ENCODE measurements at regions not wholly inside any gene's neighbourhood (a gene's known extent, or its start where the extent isn't known, plus 50 kb on each side); places are given as distances from the start of the nearest gene placed in this dataset.

- DNase-seq (ENCODE audit: low read depth, low spot score) (no peak), FAIRE-seq (no peak)
- H3K27me3 ChIP-seq (ENCODE audit: control insufficient read depth in 2 of 2, insufficient read depth in 2 of 2, low read length in 2 of 2): no peaks in the 10 kb centered on the region
- ChIA-PET CTCF (no interaction called here), POLR2A (no interaction called here)
- no peaks in the 10 kb centered on the region for H3K9me1 ChIP-seq (replicated peaks; ENCODE audit: control insufficient read depth, extremely low read depth, insufficient read depth, low read length)
- no peak overlapping the region for H3K27ac ChIP-seq (ENCODE audit: insufficient read depth, low read depth, low read length)
- H3K9ac ChIP-seq (replicated peaks; ENCODE audit: extremely low read depth, insufficient read depth, low read length): no peak overlapping the region
- BruUV-seq (replicated peaks): no TSS peak
- H2AFZ ChIP-seq (ENCODE audit: low read depth, low read length): no peak overlapping the region
- TF ChIP-seq POLR2A (IDR thresholded peaks at IDR 0.05; ENCODE audit: low read depth, low read length) (no peak), MYC (IDR thresholded peaks at IDR 0.05; ENCODE audit: low read depth, low read length) (no peak), CTCF (IDR thresholded peaks at IDR 0.05; ENCODE audit: extremely low read depth in 1 of 2, insufficient read depth in 1 of 2, low read depth in 1 of 2, low read length in 2 of 2) (no peak), MAX (IDR thresholded peaks at IDR 0.05; ENCODE audit: insufficient read depth, insufficient read length) (no peak), GATA2 (IDR thresholded peaks at IDR 0.05; ENCODE audit: insufficient read depth, insufficient read length, low read depth, low read length) (no peak), FOS (IDR thresholded peaks at IDR 0.05; ENCODE audit: borderline replicate concordance, insufficient read depth, low read length) (no peak)
- no peaks in the 10 kb centered on the region for H3K36me3 ChIP-seq (ENCODE audit: control insufficient read depth in 2 of 2, extremely low read depth in 1 of 2, insufficient read depth in 2 of 2, low read length in 2 of 2)
- no peak overlapping the region for H3K4me2 ChIP-seq (ENCODE audit: insufficient read depth, low read length)
- no peaks in the 10 kb centered on the region for H3K9me3 ChIP-seq (replicated peaks; ENCODE audit: control insufficient read depth, insufficient read depth, low read length)
- H3K79me2 ChIP-seq (ENCODE audit: control insufficient read depth, insufficient read depth, low read length): no peaks in the 10 kb centered on the region
- no peaks in the 10 kb centered on the region for H4K20me1 ChIP-seq (replicated peaks; ENCODE audit: control insufficient read depth, extremely low read depth, insufficient read depth, low read length)
- no peak overlapping the region for H3K4me3 ChIP-seq (replicated peaks in 1 of 3; ENCODE audit: insufficient read depth in 1 of 3, low read depth in 1 of 3, low read length in 3 of 3)
- dilution Hi-C loops (cut with MboI; ENCODE audit: extremely low pct_ligation_motif_present, low sequenced_read_pairs) (no loop called here), intact Hi-C loops (cut with micrococcal nuclease) (no loop called here)
- no peaks in the 10 kb centered on the region for H3K4me1 ChIP-seq (ENCODE audit: control insufficient read depth, extremely low read depth, insufficient read depth, low read length)
These were observed 56.1 kb upstream of the NLGN4Y start for GRCh38 chrY:14468151-14468683.

GRCh38 chrY:14472421-14472820, 51.9 kb upstream of the NLGN4Y start:
- dilution Hi-C loops (cut with MboI; ENCODE audit: extremely low pct_ligation_motif_present, low sequenced_read_pairs) (no loop called here), intact Hi-C loops (cut with micrococcal nuclease) (no loop called here)
- H3K36me3 ChIP-seq (ENCODE audit: control insufficient read depth in 2 of 2, extremely low read depth in 1 of 2, insufficient read depth in 2 of 2, low read length in 2 of 2): no peaks in the 10 kb centered on the region
- H2AFZ ChIP-seq (ENCODE audit: low read depth, low read length): no peak overlapping the region
- no peaks in the 10 kb centered on the region for H3K9me3 ChIP-seq (replicated peaks; ENCODE audit: control insufficient read depth, insufficient read depth, low read length)
- H3K4me1 ChIP-seq (ENCODE audit: control insufficient read depth, extremely low read depth, insufficient read depth, low read length): no peaks in the 10 kb centered on the region
- no TSS peak for BruUV-seq (replicated peaks)
- no peak for DNase-seq (ENCODE audit: low read depth, low spot score)
- POLR2A ChIA-PET: no interaction called here
- no peak overlapping the region for H3K9ac ChIP-seq (replicated peaks; ENCODE audit: extremely low read depth, insufficient read depth, low read length)
- H3K79me2 ChIP-seq (ENCODE audit: control insufficient read depth, insufficient read depth, low read length): no peaks in the 10 kb centered on the region
- no peaks in the 10 kb centered on the region for H3K9me1 ChIP-seq (replicated peaks; ENCODE audit: control insufficient read depth, extremely low read depth, insufficient read depth, low read length)
- no peak for FAIRE-seq
- H3K27me3 ChIP-seq (ENCODE audit: control insufficient read depth in 2 of 2, insufficient read depth in 2 of 2, low read length in 2 of 2): no peaks in the 10 kb centered on the region
- H4K20me1 ChIP-seq (replicated peaks; ENCODE audit: control insufficient read depth, extremely low read depth, insufficient read depth, low read length): no peaks in the 10 kb centered on the region
- H3K4me3 ChIP-seq (replicated peaks in 1 of 3; ENCODE audit: insufficient read depth in 1 of 3, low read depth in 1 of 3, low read length in 3 of 3): no peak overlapping the region
- H3K27ac ChIP-seq (ENCODE audit: insufficient read depth, low read depth, low read length): no peak overlapping the region
- H3K4me2 ChIP-seq (ENCODE audit: insufficient read depth, low read length): no peak overlapping the region
- CTCF ChIA-PET: no interaction called here
- no peak for TF ChIP-seq GATA2 (IDR thresholded peaks at IDR 0.05; ENCODE audit: insufficient read depth, insufficient read length, low read depth, low read length)
- TF ChIP-seq EZH2 (IDR thresholded peaks at IDR 0.05; ENCODE audit: borderline replicate concordance, low read depth, low read length, severe bottlenecking): no peak
- no peak for TF ChIP-seq MAX (IDR thresholded peaks at IDR 0.05; ENCODE audit: insufficient read depth, insufficient read length)
- no peak for TF ChIP-seq POLR2A (IDR thresholded peaks at IDR 0.05; ENCODE audit: low read depth, low read length)
- no peak for TF ChIP-seq CTCF (IDR thresholded peaks at IDR 0.05; ENCODE audit: extremely low read depth in 1 of 2, insufficient read depth in 1 of 2, low read depth in 1 of 2, low read length in 2 of 2)
- no peak for TF ChIP-seq POLR2AphosphoS5 (IDR thresholded peaks at IDR 0.05; ENCODE audit: insufficient read depth, low read depth, low read length)
- TF ChIP-seq JUN (IDR thresholded peaks at IDR 0.05; ENCODE audit: borderline replicate concordance, insufficient read depth, insufficient read length, low read depth): no peak
- no peak for TF ChIP-seq MYC (IDR thresholded peaks at IDR 0.05; ENCODE audit: low read depth, low read length)
- TF ChIP-seq FOS (IDR thresholded peaks at IDR 0.05; ENCODE audit: borderline replicate concordance, insufficient read depth, low read length): no peak

Data from endothelial cell of umbilical vein (primary cell).